ENCODE measurements at regions not wholly inside any gene's neighbourhood (a gene's known extent, or its start where the extent isn't known, plus 50 kb on each side); places are given as distances from the start of the nearest gene placed in this dataset.

- TF ChIP-seq, protein P1, sequence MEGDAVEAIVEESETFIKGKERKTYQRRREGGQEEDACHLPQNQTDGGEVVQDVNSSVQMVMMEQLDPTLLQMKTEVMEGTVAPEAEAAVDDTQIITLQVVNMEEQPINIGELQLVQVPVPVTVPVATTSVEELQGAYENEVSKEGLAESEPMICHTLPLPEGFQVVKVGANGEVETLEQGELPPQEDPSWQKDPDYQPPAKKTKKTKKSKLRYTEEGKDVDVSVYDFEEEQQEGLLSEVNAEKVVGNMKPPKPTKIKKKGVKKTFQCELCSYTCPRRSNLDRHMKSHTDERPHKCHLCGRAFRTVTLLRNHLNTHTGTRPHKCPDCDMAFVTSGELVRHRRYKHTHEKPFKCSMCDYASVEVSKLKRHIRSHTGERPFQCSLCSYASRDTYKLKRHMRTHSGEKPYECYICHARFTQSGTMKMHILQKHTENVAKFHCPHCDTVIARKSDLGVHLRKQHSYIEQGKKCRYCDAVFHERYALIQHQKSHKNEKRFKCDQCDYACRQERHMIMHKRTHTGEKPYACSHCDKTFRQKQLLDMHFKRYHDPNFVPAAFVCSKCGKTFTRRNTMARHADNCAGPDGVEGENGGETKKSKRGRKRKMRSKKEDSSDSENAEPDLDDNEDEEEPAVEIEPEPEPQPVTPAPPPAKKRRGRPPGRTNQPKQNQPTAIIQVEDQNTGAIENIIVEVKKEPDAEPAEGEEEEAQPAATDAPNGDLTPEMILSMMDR (IDR thresholded peaks at IDR 0.05), result no peak
- TF ChIP-seq POLR2A (IDR thresholded peaks at IDR 0.05), result no peak
Observed at GRCh38 chr2:12341920-12342319, 374.8 kb upstream of the TRIB2 start.

Data from Peyer's patch (tissue), 4 donors.